ENCODE measurements at regions not wholly inside any gene's neighbourhood (a gene's known extent, or its start where the extent isn't known, plus 50 kb on each side); places are given as distances from the start of the nearest gene placed in this dataset.
A peak's percentile ranks its signal among the peaks of the same experiment; 100 is the strongest.

DNA sequence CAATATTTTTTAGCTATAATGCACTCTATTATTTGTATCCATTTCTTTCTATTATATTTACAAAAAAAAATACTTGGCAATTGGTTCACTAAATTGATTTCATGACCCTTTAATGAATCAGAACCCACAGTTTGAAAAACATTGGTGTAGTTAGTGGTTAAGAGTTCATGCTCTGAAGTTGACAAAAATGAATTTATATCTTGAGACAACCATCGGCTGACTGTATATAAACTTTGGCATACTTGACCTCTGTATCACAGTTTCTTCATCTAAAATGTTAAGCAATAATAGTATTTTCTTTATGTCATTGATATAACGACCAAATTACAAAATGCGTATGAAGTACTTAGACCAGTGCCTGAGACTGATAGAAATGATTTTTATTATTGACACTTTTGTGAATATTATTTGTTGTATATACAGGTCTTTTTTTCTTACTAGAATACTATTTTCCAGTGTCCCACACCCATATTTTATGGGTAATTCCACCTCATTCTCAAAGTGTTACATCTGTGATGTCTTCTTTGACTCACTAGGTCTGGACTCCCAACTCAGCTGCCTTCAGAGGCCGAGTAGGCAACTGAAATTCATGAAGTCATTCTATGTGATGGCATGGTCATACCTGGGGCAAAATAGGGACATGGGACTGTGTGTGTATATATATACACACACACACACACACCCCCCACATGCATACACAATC lies 459.2 kb downstream of the RFPL4B start:
- 100% methylated on average over 1 of the region's 4 CpGs; no CpG with 5 or more reads in 1 of the 2 experiments for WGBS, 2 experiments (ENCODE audit: insufficient coverage in 2 of 2)
- Histone ChIP-seq H3K36me3 (ENCODE audit: control insufficient read depth, insufficient read depth, low read length) (no peaks in the 10 kb centered on the region), H3K9me3 (ENCODE audit: control insufficient read depth, low read length) (no peaks in the 10 kb centered on the region), H3K4me1 (ENCODE audit: control insufficient read depth, insufficient read depth, low read length, poor library complexity, severe bottlenecking) (peaks cover 5% of the 10 kb centered on the region), H3K27ac (ENCODE audit: low read depth, low read length, severe bottlenecking) (no peak overlapping the region), H3K4me3 (ENCODE audit: extremely low read depth, insufficient read depth, low read length, poor library complexity, severe bottlenecking) (no peak overlapping the region)

DNA sequence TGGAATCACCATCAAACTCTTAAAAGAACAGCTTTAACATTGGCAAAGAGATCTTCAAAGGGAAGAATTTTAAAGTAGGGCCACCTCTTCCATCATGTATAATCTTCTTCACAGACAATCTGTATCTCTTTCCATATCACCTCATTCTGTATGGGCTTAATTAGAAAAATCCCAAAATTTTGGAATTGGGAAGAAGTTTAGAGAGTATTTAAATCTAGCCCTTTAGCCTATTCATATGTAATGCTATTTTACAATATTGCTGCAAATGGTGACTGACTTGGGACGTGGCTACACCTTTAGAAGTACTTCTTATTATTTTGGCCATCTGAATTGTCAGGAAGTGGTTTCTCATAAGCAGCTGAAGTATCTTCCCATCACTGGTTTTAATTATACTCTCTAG lies 474.3 kb downstream of the RFPL4B start:
- Histone ChIP-seq H3K4me1 (ENCODE audit: control insufficient read depth, insufficient read depth, low read length, poor library complexity, severe bottlenecking) (no peaks in the 10 kb centered on the region), H3K4me3 (ENCODE audit: extremely low read depth, insufficient read depth, low read length, poor library complexity, severe bottlenecking) (no peak overlapping the region), H3K9me3 (ENCODE audit: control insufficient read depth, low read length) (no peaks in the 10 kb centered on the region), H3K27ac (ENCODE audit: low read depth, low read length, severe bottlenecking) (no peak overlapping the region), H3K36me3 (ENCODE audit: control insufficient read depth, insufficient read depth, low read length) (no peaks in the 10 kb centered on the region)
- no CpG with 5 or more reads among the region's 1 CpG for WGBS, 2 experiments (ENCODE audit: insufficient coverage in 2 of 2)

DNA sequence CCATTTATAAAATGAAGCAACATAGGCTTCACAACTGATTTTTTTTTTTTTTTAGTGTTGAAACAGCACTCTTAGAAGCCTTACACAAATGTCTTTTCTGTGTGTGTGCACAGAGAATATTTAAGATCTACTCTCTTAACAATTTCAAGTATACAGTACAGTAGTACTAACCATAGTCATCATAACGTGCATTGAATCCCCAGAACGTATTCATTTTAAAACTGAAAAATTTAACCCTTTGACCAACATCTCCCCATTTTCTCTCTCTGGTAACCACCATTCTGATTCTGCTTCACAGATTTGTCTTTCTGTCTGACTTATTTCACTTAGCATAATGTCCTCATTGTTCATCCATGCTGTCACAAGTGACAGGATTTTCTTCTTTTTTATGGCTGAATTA lies 475.6 kb downstream of the RFPL4B start:
- WGBS, 2 experiments (ENCODE audit: insufficient coverage in 2 of 2), result 79 to 94% methylated on average over 2 of the region's 2 CpGs
- no peaks in the 10 kb centered on the region for H3K9me3 ChIP-seq (ENCODE audit: control insufficient read depth, low read length)

DNA sequence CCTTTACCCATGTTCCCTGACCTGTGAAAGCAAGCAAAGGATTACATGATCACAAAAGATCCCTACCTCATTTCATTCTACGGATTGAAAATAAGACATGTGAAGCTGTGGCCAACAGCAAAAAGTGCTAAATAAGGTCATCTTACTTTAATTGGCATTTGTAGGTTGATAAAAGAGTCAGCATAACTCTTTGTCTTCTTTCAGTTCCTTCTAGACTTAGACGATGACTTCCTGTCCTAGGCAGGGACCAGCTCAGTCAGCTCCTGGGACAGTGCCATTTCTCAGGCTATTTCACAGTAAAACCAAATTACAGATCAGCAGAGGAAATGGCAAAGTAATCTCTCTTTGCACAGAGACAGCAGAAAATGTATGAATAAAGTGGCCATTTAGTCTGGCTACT lies 480.7 kb downstream of the RFPL4B start:
- H3K36me3 ChIP-seq (ENCODE audit: control insufficient read depth, insufficient read depth, low read length), result no peaks in the 10 kb centered on the region
- 80% methylated on average over 1 of the region's 2 CpGs; no CpG with 5 or more reads in 1 of the 2 experiments for WGBS, 2 experiments (ENCODE audit: insufficient coverage in 2 of 2)
- H3K27ac ChIP-seq (ENCODE audit: low read depth, low read length, severe bottlenecking), result no peak overlapping the region
- H3K4me3 ChIP-seq (ENCODE audit: extremely low read depth, insufficient read depth, low read length, poor library complexity, severe bottlenecking), result no peak overlapping the region
- H3K4me1 ChIP-seq (ENCODE audit: control insufficient read depth, insufficient read depth, low read length, poor library complexity, severe bottlenecking), result no peaks in the 10 kb centered on the region
- H3K9me3 ChIP-seq (ENCODE audit: control insufficient read depth, low read length), result no peaks in the 10 kb centered on the region

More for the DNA sequence above, 475.6 kb downstream of the RFPL4B start:
- Histone ChIP-seq H3K4me1 (ENCODE audit: control insufficient read depth, insufficient read depth, low read length, poor library complexity, severe bottlenecking) (no peaks in the 10 kb centered on the region), H3K4me3 (ENCODE audit: extremely low read depth, insufficient read depth, low read length, poor library complexity, severe bottlenecking) (no peak overlapping the region), H3K36me3 (ENCODE audit: control insufficient read depth, insufficient read depth, low read length) (no peaks in the 10 kb centered on the region), H3K27ac (ENCODE audit: low read depth, low read length, severe bottlenecking) (no peak overlapping the region)

DNA sequence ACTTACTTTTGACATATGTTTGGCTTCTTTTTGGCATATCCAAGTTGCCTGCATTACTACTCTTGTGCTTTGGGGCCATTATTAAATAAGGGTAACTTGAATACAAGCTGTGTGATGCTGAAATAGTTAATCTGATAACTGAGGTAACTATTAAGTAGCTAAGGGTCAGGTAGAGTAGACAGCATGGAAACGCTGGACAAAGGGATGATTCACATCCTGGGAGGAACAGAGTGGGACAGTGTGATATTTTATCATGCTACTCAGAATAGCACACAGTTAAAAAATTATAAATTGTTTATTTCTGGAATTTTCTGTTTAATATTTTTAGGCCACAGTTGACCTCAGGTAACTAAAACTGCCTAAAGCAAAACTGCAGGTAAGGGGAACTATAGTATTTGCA lies 483.9 kb downstream of the RFPL4B start:
- H3K4me3 ChIP-seq (ENCODE audit: extremely low read depth, insufficient read depth, low read length, poor library complexity, severe bottlenecking), result no peak overlapping the region
- H3K27ac ChIP-seq (ENCODE audit: low read depth, low read length, severe bottlenecking), result no peak overlapping the region
- no peaks in the 10 kb centered on the region for H3K9me3 ChIP-seq (ENCODE audit: control insufficient read depth, low read length)
- H3K36me3 ChIP-seq (ENCODE audit: control insufficient read depth, insufficient read depth, low read length), result no peaks in the 10 kb centered on the region
- 100% methylated on average over 1 of the region's 1 CpG; no CpG with 5 or more reads in 1 of the 2 experiments for WGBS, 2 experiments (ENCODE audit: insufficient coverage in 2 of 2)
- H3K4me1 ChIP-seq (ENCODE audit: control insufficient read depth, insufficient read depth, low read length, poor library complexity, severe bottlenecking), result no peaks in the 10 kb centered on the region

DNA sequence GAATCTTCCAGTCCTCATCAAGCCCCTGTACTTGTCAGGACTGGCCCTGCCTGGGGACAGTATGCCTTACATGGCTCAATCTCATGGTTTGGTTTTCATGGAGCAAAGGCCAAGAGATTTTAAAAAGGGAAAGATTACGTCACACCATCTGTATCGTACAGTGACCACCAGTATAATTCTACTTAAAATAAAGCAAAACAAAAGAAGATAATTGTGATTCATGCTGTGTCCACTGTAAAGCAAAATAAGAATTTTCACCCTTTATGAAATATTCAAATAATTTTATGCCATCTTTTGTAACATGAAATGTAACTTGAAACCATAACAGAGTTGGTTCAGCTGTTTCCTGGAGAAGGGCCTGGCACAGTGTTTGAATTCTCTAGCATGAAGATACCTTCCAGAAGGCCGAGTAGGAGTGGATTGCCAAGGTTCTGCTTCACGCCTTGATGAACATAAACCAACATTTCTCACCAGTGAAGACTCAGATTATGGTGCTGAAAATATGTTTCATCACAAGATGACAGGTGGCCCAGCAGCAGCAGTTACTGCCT lies 486.5 kb downstream of the RFPL4B start:
- H3K27ac ChIP-seq (ENCODE audit: low read depth, low read length, severe bottlenecking), result no peak overlapping the region
- H3K36me3 ChIP-seq (ENCODE audit: control insufficient read depth, insufficient read depth, low read length), result no peaks in the 10 kb centered on the region
- H3K9me3 ChIP-seq (ENCODE audit: control insufficient read depth, low read length), result no peaks in the 10 kb centered on the region
- no peaks in the 10 kb centered on the region for H3K4me1 ChIP-seq (ENCODE audit: control insufficient read depth, insufficient read depth, low read length, poor library complexity, severe bottlenecking)
- no peak overlapping the region for H3K4me3 ChIP-seq (ENCODE audit: extremely low read depth, insufficient read depth, low read length, poor library complexity, severe bottlenecking)
- 94 to 100% methylated on average over 2 of the region's 4 CpGs for WGBS, 2 experiments (ENCODE audit: insufficient coverage in 2 of 2)

DNA sequence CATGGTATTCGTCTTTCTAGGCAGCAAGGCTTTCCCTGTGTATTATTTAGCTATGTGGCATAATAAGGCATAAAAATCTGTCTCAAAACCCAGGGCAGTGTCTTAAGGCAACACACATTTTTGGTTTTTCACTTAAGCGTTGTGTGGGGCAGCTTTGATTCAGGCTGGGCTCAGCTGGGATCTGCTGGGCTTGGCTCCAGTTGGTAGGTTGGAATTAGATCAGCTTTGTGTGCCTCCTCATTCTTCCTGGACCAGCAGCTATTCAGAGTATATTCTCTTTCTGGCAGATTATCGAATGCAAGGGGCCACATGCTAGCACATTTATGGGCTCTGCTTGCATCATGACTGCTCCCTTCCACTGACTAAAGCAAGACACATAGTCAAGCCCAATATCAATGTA lies 487.9 kb downstream of the RFPL4B start:
- 86% methylated on average over 3 of the region's 3 CpGs; no CpG with 5 or more reads in 1 of the 2 experiments for WGBS, 2 experiments (ENCODE audit: insufficient coverage in 2 of 2)

DNA sequence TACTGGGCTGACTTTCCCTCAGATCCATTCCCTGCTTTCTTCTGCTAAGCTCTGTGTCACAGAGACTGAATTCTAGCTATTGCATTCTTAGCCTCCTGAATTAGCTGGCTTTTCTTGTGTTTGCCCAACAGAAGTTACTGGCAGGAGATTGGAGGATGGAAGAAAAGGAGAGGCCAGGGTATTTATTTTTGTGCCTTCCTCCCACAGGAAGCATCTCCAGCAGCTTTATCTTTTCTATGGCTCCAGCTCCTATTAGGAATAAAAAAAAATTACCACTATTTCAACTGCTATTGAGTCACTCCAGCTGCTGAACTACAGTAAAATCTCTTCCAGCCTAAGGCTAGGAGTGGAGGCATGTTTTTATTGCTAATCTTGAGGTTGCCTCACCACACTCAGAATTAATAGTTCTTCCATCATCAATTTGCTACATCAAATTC lies 492.4 kb downstream of the RFPL4B start:
- no peak overlapping the region for H3K4me3 ChIP-seq (ENCODE audit: extremely low read depth, insufficient read depth, low read length, poor library complexity, severe bottlenecking)
- no peaks in the 10 kb centered on the region for H3K4me1 ChIP-seq (ENCODE audit: control insufficient read depth, insufficient read depth, low read length, poor library complexity, severe bottlenecking)
- H3K9me3 ChIP-seq (ENCODE audit: control insufficient read depth, low read length), result no peaks in the 10 kb centered on the region
- H3K27ac ChIP-seq (ENCODE audit: low read depth, low read length, severe bottlenecking), result peak overlapping the region; percentile 48
- no peaks in the 10 kb centered on the region for H3K36me3 ChIP-seq (ENCODE audit: control insufficient read depth, insufficient read depth, low read length)

More for the DNA sequence above, 487.9 kb downstream of the RFPL4B start:
- no peak overlapping the region for H3K4me3 ChIP-seq (ENCODE audit: extremely low read depth, insufficient read depth, low read length, poor library complexity, severe bottlenecking)
- H3K27ac ChIP-seq (ENCODE audit: low read depth, low read length, severe bottlenecking), result no peak overlapping the region
- H3K36me3 ChIP-seq (ENCODE audit: control insufficient read depth, insufficient read depth, low read length), result no peaks in the 10 kb centered on the region
- no peaks in the 10 kb centered on the region for H3K9me3 ChIP-seq (ENCODE audit: control insufficient read depth, low read length)
- H3K4me1 ChIP-seq (ENCODE audit: control insufficient read depth, insufficient read depth, low read length, poor library complexity, severe bottlenecking), result no peaks in the 10 kb centered on the region

DNA sequence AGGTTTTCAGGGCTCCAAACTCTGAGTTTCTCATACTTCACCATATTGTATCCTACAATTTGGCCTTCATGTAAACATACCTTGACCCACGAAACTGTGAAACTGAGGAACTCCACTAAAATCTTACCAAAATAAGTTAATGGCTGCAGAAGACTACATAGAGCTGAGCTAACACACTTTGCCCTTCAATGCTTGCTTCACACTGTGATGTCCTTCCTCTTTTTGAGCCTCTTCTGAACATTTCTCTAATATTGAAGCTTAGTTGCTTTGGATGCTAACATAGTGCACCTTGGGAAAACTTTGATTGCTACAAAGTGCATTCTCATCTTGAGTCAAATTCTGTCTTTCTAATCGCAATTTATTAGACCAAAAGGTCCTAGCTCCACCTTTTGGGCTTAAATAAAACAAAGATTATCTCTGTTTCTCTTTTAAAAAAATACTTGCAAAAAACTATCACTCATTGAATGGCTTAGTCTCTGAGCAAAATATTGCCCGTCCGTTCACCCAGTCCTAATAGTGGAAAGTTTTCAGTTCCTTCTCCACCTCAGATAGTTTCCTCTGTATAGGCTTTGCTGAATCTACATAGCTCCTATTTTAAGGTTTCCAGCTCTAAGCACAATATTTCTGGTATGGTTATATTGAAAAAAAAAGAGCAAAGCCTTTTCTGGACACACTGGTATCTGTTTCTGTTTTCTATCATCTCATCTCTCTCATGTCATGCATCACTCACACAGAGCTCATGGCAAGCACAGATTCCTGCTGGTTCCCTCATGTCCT lies 494.6 kb downstream of the RFPL4B start:
- Histone ChIP-seq H3K9me3 (ENCODE audit: control insufficient read depth, low read length) (no peaks in the 10 kb centered on the region), H3K4me3 (ENCODE audit: extremely low read depth, insufficient read depth, low read length, poor library complexity, severe bottlenecking) (no peak overlapping the region), H3K36me3 (ENCODE audit: control insufficient read depth, insufficient read depth, low read length) (no peaks in the 10 kb centered on the region), H3K4me1 (ENCODE audit: control insufficient read depth, insufficient read depth, low read length, poor library complexity, severe bottlenecking) (no peaks in the 10 kb centered on the region), H3K27ac (ENCODE audit: low read depth, low read length, severe bottlenecking) (no peak overlapping the region)
- 83 to 86% methylated on average over 1 to 4 of the region's 4 CpGs for WGBS, 2 experiments (ENCODE audit: insufficient coverage in 2 of 2)

DNA sequence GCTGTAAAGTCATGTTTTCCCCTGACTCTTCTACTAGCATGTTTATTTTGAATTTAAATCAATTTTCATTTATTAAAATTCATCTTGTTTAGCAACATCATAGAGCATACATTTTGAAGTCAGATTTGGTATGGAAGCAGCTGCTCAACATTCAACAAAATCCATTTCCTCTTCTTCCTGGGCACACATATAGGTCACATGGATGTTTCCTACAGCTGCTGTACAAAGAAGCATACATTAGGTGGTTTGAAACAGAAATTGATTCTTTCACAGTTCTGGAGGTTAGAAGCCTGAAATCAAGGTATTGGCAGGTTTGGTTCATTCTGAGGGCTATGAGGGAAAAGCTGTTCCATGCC lies 495.2 kb downstream of the RFPL4B start:
- Histone ChIP-seq H3K27ac (ENCODE audit: low read depth, low read length, severe bottlenecking) (no peak overlapping the region), H3K4me1 (ENCODE audit: control insufficient read depth, insufficient read depth, low read length, poor library complexity, severe bottlenecking) (no peaks in the 10 kb centered on the region), H3K9me3 (ENCODE audit: control insufficient read depth, low read length) (no peaks in the 10 kb centered on the region), H3K4me3 (ENCODE audit: extremely low read depth, insufficient read depth, low read length, poor library complexity, severe bottlenecking) (no peak overlapping the region), H3K36me3 (ENCODE audit: control insufficient read depth, insufficient read depth, low read length) (no peaks in the 10 kb centered on the region)

DNA sequence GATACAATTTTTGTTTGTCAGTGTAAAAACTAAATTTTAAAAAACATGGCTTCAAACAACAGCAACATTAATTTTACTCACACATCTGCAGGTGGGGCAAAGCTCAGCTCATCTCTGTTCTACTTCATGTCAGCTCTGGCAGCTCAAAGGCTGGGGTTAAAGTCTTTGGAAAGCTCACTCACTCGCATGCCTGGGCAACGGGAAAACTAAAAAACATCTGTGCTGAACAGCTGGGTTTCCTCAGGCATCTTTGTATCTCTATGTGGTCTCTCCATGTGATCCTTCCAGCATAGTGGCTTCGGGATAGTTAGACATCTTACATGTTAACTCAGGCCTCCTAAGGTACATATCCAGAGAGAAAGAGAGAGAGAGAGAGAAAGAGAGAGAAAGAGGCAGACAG lies 499.6 kb downstream of the RFPL4B start:
- Histone ChIP-seq H3K36me3 (ENCODE audit: control insufficient read depth, insufficient read depth, low read length) (no peaks in the 10 kb centered on the region), H3K9me3 (ENCODE audit: control insufficient read depth, low read length) (no peaks in the 10 kb centered on the region), H3K4me3 (ENCODE audit: extremely low read depth, insufficient read depth, low read length, poor library complexity, severe bottlenecking) (no peak overlapping the region), H3K4me1 (ENCODE audit: control insufficient read depth, insufficient read depth, low read length, poor library complexity, severe bottlenecking) (no peaks in the 10 kb centered on the region), H3K27ac (ENCODE audit: low read depth, low read length, severe bottlenecking) (no peak overlapping the region)
- 73 to 87% methylated on average over 2 of the region's 3 CpGs for WGBS, 2 experiments (ENCODE audit: insufficient coverage in 2 of 2)
